IPS DF 4.7 (cell line): ENCODE measurements at regions not wholly inside any gene's neighbourhood (a gene's known extent, or its start where the extent isn't known, plus 50 kb on each side); places are given as distances from the start of the nearest gene placed in this dataset.

ENCODE experiments used
- DNase-seq: peaks from one replicate; pipeline ENCODE4 v3.0.0-alpha.2; 2013; ENCODE audit warnings: low spot score; ENCODE audit errors: extremely low read depth

DNA sequence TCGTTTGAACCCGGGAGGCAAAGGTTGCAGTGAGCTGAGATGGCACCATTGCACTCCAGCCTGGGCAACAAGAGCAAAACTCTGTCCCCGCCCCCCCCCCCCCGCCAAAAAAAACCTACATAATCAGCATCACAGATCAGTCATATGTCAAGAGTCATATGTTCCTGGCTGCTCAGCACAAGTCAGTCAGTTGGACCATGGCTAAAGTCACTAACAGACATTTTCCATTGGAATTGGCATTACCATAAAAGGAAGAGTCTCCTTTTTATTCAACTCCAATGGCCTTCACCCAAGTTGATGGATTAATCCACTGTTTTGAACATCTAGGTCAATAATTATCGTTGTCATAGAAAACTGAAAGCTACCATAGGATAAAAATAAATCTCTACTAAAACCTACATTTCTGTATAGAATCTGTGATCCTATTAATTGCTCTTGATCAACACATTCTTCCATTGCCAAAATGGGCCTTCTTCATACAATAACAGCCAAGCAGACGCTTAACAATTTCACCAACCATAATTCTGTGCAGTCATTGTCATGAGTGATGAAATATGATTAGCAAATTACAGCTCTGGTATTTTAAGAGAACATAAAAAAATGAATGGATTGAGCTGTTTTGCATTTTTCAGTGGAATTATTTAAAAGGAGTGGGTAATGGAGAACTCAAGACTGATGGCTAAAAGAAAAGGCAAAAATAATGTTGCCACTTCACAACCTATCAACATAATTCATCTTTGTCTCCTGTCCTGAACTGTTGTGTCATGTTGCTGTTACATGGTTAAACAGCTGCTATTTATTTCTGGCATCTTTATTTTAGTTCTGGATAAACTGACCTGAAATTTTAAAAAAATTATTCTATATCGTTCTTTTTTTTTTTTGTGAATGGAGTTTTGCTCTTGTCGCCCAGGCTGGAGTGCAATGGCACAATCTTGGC lies 555.5 kb upstream of the JARID2 start:
- no peak for DNase-seq

DNA sequence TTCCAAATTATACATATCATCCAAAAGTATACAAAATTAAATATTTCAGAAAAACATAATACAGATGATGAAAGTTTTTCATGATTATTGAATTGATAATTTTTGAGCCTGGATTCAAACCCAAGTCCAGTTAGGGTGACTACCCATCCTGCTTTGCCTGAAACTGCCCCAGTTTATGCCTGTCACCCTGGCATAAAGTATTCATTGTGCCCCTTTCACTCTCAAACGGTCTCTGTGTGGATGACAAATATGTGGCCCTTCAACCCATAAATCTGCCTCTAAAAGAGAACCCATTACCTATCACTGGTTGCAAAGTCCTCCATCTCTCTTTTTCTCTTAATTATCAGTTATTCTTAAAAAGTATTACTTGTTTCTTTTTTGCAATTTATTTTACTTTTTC lies 553.7 kb upstream of the JARID2 start:
- no peak for DNase-seq

DNA sequence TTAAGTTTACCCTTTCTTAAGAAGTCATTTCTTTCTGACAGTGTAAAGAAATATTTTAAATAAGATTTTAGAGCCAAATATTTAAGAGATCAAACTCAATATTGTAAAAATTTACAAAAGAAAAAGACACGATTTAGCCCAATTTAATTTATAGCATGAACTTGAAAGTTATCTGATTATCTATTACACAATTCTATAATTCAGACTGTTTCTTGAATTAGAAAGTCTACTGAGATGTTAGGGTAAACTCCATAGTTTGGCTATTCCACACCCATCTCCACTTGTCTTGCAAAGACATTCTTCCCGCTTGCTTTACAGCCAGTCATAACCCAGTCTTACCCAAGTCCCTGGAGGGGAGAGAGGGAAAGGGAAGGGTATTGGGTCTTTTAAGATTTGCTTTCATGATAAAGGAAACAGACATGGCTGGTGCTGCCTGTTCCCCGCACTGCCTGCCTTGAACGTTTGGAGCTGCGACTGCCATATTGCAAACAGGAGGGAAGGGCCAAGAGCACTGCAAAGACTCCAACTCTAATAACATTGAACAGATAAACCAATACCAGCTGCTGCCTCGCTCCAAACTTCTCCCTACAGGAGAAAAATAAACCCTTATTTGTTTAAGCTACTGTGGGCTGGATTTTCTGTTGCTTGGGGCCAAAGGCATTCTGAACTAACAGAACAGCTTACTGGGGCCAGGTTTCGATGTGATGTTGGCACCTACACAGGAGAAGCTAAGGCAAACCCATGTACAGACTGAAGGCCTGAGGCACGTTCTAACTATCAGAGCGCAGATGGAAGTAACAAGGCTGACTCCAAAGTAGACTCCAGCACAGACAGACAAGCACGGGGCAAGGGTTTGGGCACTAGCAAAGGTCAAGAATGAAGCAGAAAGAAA lies 552.3 kb upstream of the JARID2 start:
- DNase-seq = no peak

DNA sequence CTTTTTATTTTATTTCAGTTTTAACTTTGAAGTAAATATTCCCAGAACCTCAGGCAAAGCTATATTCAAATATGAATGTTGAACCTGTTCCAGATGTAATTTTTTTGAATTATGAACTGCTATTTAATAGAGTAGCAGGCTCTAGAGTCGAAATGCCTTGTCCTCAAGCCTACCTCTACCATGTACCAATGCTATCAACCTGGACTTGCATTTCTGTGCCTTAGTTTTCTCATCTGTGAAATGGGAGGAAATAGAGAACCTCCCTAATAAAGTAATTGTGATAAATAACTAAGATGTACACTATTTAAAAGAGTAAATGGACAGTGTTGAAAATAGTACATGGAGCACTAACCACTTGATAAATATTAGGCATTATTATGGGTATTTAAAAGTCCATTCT lies 551.6 kb upstream of the JARID2 start:
- DNase-seq = no peak

DNA sequence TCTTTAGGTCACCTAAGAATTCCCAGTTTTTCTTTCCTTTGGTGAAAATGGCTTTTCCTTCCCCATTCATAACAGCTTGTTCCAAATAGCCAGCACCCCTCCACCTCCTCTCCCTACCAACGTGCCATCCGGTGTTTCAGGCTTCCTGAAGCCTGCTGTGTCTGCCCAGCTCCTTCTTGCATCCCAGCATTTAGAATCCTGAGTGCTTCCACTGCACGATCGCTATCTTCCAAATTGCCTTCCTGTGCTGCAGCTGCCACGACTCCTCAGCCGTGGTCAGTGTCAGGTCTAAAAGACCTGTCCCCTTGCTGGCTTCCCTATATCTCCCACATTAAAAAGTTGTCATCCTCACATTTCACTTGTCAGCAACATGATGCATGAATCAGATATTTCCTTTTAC lies 550.3 kb upstream of the JARID2 start:
- no peak for DNase-seq

DNA sequence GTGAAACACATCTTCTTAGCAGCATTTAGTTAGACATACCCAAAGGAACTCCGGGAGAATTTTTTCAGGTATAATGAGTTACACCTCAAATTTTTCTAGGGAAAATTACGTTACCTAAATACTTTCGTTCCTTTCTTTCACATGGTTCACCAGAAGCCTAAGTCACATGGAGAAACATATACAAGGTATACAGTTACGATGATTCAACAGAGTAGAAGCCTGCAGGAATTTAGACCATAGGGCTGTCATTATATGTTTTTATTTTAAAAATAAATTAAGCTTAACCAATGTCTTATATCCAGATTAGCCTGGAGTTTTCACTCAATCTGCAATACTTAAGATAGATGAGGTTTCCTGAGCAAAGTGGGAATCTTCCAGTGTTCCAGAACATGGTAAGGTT lies 549.5 kb upstream of the JARID2 start:
- no peak for DNase-seq

DNA sequence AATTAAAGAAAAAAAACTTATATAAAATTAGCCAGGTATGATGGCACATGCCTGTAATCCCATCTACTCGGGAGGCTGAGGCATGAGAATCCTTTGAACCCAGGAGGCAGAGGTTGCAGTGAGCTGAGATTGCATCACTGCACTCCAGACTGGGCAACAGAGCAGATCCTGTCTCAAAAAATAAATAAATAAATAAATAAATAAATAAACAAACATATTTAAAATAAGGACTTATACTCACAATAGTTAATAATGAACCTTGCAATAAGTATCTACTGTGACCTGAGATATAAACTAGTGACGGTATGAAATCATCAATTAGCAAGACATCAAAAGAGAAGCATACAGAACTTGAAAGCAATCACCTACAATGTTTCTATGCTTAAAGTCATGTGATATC lies 548.4 kb upstream of the JARID2 start:
- DNase-seq = no peak

DNA sequence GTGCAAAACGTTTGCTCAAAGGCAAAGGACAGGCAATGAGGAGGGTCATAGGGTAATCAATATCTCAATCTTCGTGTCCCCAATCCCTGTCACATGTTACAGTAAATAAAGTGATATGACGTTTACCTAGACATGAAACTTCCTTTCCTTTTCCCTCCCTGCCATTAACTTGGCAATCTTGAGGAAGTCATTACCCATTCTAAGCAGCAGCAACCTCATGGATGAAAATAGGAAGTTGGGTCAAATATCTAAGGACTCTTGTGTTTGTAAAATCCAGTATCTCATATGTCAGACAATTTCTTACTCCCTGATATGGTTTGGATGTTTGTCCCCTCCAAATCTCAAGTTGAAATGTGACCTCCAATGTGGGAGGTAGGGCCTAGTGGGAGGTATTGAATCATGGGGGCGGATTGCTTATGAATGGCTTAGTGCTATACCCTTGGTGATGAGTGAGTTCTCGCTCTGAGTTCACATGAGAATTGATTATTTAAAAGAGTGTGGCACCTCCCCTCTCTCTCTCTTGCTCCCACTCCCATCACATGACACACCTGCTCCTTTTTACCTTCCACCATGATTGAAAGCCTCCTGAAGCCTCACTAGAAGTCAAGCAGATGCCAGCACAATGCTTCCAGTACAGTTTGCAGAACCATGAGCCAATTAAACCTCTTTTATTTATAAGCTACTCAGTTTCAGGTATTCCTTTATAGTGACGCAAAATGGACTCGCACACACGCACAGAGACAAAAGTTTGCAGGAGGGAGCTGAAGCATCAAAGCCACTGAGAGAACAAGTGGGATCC lies 545.9 kb upstream of the JARID2 start:
- no peak for DNase-seq

DNA sequence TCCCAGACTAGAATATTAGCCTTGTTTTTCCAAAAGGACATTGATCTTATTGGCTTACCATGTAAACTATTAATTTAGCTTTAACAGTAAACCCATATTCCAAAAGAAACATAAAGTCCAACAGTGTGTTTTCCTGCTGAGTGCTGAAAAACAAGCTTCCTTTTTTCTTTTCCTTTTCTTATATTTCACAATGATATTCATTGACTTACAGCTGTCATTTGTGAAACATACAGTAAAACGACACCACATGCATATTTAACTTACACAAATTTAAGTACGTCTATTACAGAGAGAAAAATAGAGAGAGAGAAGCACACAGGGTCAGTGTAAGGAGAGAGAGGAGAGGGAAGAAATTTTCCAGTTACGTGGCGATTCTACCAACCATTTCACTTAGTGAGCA lies 543.9 kb upstream of the JARID2 start:
- DNase-seq = no peak

DNA sequence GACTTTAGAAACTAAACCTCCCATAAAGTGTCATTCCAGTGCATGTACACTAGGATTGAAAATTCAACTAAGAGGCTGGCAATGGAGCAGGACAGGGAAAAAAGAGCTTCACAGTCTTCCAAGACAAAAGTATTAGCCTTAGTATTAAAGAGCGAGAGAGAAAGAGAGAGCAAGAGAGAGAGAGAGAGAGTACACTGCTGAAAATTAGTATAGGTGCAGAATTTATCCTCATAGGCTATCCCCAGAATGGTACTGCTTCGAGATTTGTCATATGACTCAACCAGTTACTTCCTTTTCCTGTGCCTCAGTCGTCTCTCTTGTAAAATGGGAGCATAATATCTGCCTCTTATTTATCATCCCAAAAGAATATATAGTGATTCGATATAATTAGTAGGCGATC lies 543.2 kb upstream of the JARID2 start:
- DNase-seq = no peak

DNA sequence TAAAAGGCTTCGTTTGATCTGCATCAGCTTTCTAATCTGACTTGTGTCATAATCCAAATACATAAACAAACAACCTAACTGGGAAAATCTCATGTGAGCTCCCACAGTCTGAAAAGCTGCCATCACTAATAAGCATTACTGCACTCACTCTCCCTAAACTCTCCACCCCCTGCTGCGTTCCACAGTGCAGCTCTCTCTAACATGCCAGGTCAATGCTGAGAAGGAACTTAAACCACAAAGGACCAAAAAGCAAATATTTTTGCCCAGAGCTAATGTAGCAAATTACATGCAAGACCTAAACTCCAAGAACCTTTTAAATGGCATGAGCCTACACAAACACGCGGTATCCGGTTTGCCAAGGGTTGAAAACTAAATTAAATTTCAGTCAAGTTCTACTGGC lies 542.3 kb upstream of the JARID2 start:
- DNase-seq = no peak

DNA sequence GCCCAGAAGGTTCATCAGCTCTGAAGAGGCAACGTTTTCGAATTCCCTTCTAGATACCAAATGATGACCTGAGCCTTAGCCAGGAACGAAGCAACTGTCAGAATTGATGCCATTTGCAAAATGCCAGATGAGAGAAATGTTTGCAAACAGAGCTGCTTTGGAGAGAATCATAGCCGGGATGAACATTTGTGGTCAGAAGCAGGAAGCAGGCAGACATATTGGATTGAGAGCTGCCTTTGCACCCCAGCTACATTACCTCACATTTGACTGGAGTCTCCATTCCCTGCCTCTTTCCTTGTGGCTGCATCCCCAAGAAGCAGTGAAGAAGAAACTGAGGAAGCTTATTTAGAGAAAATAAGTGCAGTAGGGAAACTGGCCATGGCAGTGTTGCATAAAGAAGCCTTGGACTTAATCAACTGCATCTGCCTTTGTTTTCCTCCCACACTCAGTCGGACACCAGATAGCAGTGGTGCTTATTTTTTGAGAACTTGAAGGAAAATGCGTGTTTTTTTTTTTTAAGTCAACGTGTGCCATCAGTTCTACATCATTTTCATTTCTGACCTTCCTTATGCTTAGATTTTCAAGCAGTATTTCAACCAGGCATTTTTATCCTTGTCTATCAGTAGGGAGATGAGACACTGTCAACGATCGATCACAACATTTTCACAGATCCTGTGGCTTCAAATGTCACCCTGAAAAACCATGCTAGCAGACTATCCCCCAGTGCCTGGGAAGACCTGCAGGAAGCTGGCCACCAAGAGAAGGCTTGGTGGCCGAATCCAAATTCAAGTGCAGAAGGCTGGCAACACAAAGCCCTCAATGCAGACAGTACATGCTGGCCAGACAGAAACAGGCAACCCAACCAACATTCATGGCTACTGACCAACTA lies 541.2 kb upstream of the JARID2 start:
- no peak for DNase-seq

DNA sequence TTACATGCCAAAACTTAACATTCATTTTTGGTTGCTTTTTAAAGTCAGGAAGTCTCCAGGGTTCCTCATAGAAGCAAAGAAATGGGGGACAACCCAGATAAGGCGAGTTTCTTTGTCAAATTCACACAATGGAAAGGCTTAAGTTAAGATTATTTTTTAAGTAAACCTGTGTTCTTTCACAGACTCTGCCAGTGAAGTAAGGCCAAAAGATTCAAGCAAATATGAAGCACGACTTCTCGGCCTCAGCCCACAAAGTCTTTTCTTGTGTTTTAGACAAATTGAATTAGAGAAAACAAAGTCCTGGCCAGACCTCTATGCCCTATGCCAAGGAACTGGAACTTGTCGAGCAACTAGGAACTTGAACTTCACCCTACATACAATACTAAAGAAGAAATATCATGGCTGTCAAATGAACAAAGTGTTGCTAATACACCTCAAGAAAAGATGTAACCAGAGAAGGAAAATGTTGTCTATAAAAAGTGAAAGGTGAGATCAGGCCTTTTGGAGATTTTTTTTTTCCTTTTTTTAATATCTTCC lies 540.0 kb upstream of the JARID2 start:
- no peak for DNase-seq

DNA sequence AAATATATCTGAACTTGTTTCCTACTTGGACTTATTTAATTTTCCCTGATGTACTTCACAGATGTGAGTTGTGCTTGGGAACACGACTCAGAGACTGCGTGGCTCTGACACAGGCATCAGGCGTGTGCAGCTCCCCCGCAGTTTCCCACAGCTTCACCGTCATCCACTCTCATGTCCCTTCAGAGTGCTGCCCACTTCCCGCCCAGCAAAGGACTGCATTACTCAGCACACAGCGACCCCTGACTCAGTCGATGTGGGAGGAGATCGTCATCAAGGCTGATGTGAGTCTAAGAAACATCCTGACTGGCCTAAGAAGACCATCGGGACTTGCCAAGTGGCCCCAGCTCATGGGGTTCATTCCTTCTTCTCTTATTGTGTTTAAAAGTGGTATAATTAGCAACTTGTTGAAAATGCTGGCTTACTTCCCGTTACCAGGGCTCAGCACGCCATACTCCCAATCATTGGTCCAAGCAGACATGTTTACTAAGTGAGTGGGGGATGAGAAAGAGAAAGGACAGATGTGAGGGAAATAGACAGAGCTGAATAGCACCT lies 539.4 kb upstream of the JARID2 start:
- DNase-seq = no peak

DNA sequence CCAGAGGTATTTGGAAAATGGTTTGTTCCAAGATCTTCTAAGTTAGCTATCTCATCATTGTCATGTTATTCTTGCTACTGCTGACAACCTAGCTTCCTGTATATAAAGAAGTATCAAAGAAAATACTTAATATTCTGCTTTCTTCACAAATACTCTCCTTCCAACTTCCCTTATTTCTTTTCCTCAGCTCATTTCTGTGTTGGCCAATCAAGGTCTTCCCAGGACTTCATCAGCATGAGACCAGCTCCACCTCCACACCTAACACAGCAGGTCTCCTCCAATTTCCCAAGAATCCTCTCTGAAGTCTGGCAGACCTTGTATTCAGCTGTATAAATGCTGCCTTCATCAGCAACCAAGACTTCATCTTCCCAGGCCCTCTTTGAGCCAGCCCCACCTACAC lies 538.6 kb upstream of the JARID2 start:
- DNase-seq = no peak

DNA sequence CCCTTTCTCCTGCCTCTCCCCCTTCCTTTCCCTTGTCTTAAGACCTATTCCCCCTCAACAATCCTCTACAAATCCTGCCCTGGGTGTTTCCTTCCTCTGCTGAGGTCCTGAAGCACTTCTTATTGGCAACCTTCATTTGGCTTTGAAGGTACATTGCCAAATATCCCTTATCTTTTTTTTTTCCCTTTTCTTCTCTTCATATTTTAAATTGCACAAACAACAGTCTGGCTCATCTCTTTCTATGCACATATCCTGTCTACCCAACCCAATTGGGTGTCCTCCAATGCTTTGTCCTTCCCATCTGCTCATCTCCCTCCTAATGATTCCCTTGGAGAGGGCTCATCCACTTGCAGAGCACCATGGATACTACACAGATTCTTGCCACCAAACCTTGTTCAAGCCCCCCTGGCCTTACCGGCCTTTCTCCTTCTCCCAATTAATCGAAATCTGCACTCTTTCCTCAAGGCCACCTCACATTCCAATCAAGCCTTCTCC lies 537.9 kb upstream of the JARID2 start:
- DNase-seq = no peak

DNA sequence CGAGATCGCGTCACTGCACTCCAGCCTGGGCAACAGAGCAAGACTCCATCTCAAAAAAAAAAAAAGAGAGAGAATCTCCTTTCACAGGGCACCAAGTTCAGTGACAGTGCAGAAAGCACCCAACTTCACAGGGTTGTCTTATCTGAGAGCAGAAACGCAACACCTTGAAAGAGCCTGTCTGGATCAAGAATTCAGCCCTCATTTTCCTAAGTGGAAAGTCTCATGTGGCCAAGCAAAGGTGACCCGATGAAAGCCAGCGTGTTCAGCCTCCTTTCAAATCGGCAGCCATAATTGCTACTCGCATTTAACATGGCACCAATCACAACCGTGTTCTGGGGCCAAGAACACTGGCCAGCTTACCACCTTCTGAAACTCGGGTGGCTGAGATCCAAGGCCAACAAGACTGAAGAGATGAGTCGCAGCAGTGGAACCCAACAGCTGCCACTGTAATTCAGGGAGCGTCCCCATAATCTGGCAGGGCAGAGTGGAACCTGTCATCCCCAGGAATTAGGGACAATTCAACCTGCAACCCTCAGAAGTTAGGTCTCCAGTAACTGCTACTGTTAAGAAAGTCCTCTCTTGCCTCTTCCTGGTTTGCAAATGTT lies 536.7 kb upstream of the JARID2 start:
- DNase-seq = no peak

DNA sequence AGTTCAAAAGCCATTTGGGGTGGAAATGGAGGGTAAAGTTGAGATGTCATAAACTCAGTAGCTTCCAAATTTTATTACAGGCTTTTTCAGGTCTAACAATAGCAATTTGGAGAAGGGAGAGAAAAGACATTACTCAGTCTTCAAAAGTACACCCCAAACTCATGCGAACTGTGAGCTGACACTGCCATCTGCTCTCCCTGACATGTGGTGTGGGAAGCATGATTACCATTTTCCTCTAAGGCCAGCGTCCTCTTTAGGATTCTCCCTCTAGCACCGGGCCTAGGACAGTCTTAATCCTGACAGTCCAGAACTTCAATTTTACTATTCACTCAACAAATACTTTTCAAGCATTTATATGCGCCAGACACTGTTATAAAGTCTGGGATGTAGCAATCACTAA lies 536.0 kb upstream of the JARID2 start:
- DNase-seq = no peak

DNA sequence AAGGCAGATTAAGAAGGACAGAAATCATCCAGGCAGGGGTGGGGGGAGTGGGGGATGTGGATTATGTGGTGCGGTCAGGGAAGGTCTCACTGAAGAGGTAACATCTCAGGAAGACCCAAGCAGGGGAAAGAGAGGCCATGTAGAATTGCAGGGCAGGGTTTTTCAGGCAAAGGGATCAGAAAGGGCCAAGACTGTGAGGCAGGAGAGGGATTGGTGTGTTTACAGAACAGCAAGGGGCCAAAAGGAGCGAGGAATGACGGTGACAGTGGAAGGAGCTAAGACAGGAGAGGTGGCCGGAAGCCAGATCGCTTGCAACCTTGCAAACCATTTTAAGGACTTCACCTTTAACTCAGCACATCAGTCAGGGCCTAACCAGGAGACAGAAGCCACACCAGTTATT lies 535.4 kb upstream of the JARID2 start:
- DNase-seq = no peak
